CD14-positive monocyte (primary cell): ENCODE measurements at regions not wholly inside any gene's neighbourhood (a gene's known extent, or its start where the extent isn't known, plus 50 kb on each side); places are given as distances from the start of the nearest gene placed in this dataset.

Experiments used
- DNase-seq, 3 donors: peaks; one replicate each; pipeline ENCODE4 v3.0.0-alpha.2; 2011 to 2022
- H2AFZ ChIP-seq: 2 replicates; pipeline ENCODE4 v1.6.0; 2012; ENCODE audit warnings: mild to moderate bottlenecking, low read depth, low read length, inconsistent platforms; ENCODE audit not compliant: insufficient read depth, poor library complexity, severe bottlenecking
- H3K27ac ChIP-seq, 2 donors: 1 replicate in 1 of 2; 2 replicates in 1 of 2; pipeline ENCODE4 v1.5.1; 2012 to 2013; ENCODE audit warnings: low read length in 2 of 2, control low read depth in 1 of 2, inconsistent platforms in 1 of 2, low read depth in 1 of 2, mild to moderate bottlenecking in 1 of 2
- H3K27me3 ChIP-seq, 2 donors: one replicate each; pipeline versions ENCODE4 v1.6.0 to v1.6.1; 2011 to 2013; ENCODE audit warnings: low read length in 2 of 2; ENCODE audit not compliant: control insufficient read depth in 2 of 2, insufficient read depth in 2 of 2
- H3K36me3 ChIP-seq, 2 donors: replicated peaks in 1 of 2; 1 replicate in 1 of 2; 2 replicates in 1 of 2; pipeline versions ENCODE4 v1.5.1 to v1.6.1; 2012 to 2013; ENCODE audit warnings: low read length in 2 of 2, control low read depth in 1 of 2, inconsistent platforms in 1 of 2, mild to moderate bottlenecking in 1 of 2; ENCODE audit not compliant: insufficient read depth in 2 of 2, control insufficient read depth in 1 of 2
- H3K4me1 ChIP-seq, 2 donors: 1 replicate in 1 of 2; 2 replicates in 1 of 2; pipeline versions ENCODE4 v1.5.1 to v1.6.1; 2012 to 2013; ENCODE audit warnings: low read length in 2 of 2, control low read depth in 1 of 2, inconsistent platforms in 1 of 2, mild to moderate bottlenecking in 1 of 2, moderate library complexity in 1 of 2; ENCODE audit not compliant: insufficient read depth in 2 of 2, control insufficient read depth in 1 of 2
- H3K4me2 ChIP-seq: replicated peaks from 2 replicates; pipeline ENCODE3; 2012; ENCODE audit warnings: low read length, moderate library complexity, mild to moderate bottlenecking; ENCODE audit not compliant: poor library complexity, severe bottlenecking; ENCODE audit errors: extremely low read depth
- H3K4me3 ChIP-seq, 3 experiments: fragments of 200-600 bp in 1 of 3; sonication (generic) in 1 of 3; replicated peaks in 1 of 3; 1 replicate in 2 of 3; 2 replicates in 1 of 3; pipeline ENCODE4 v1.5.1; 2011 to 2013; ENCODE audit warnings: low read length in 3 of 3, mild to moderate bottlenecking in 3 of 3, control low read depth in 2 of 3, low read depth in 2 of 3, inconsistent platforms in 1 of 3, moderate library complexity in 1 of 3
- H3K79me2 ChIP-seq: 2 replicates; pipeline ENCODE4 v1.6.0; 2012; ENCODE audit warnings: mild to moderate bottlenecking, control low read depth, inconsistent platforms, low read length, moderate library complexity; ENCODE audit not compliant: insufficient read depth
- H3K9ac ChIP-seq: 2 replicates; pipeline ENCODE4 v1.6.0; 2017; ENCODE audit warnings: low read length, mild to moderate bottlenecking; ENCODE audit not compliant: insufficient read depth, poor library complexity, severe bottlenecking
- H3K9me3 ChIP-seq, 2 donors: replicated peaks in 1 of 2; 1 replicate in 1 of 2; 2 replicates in 1 of 2; pipeline versions ENCODE4 v1.5.1 to v1.6.1; 2012 to 2013; ENCODE audit warnings: low read length in 2 of 2, control low read depth in 1 of 2; ENCODE audit not compliant: control insufficient read depth in 1 of 2, insufficient read depth in 1 of 2
- H4K20me1 ChIP-seq: 2 replicates; pipeline ENCODE4 v1.6.0; 2012; ENCODE audit warnings: mild to moderate bottlenecking, low read length, control low read depth, moderate library complexity; ENCODE audit not compliant: insufficient read depth
- H3K27ac Mint-ChIP-seq, 7 donors: one replicate each; pipeline ENCODE4 v1.8.0; 2020; ENCODE audit warnings: mild to moderate bottlenecking in 7 of 7, mixed read lengths in 7 of 7, moderate library complexity in 6 of 7, inconsistent platforms in 2 of 7
- H3K27me3 Mint-ChIP-seq, 3 donors: one replicate each; pipeline ENCODE4 v1.8.0; 2021 to 2022; ENCODE audit warnings: low read depth in 3 of 3, mild to moderate bottlenecking in 3 of 3, mixed read lengths in 3 of 3, moderate library complexity in 3 of 3, inconsistent platforms in 1 of 3
- H3K36me3 Mint-ChIP-seq, 2 donors: one replicate each; pipeline ENCODE4 v1.8.0; 2020; ENCODE audit warnings: mixed read lengths in 2 of 2, inconsistent platforms in 1 of 2, mild to moderate bottlenecking in 1 of 2
- H3K4me1 Mint-ChIP-seq: one replicate; pipeline ENCODE4 v1.8.0; 2020; ENCODE audit warnings: mild to moderate bottlenecking, mixed read lengths
- H3K4me3 Mint-ChIP-seq, 2 donors: one replicate each; pipeline ENCODE4 v1.8.0; 2020; ENCODE audit warnings: mild to moderate bottlenecking in 2 of 2, mixed read lengths in 2 of 2, moderate library complexity in 1 of 2
- H3K9me3 Mint-ChIP-seq, 7 donors: one replicate each; pipeline ENCODE4 v1.8.0; 2020 to 2022; ENCODE audit warnings: mixed read lengths in 7 of 7, mild to moderate bottlenecking in 6 of 7, moderate library complexity in 6 of 7, inconsistent platforms in 2 of 7
- WGBS: methylation state at CpG from one replicate; pipeline ENCODE4 v1.1.5; 2013; ENCODE audit warnings: missing lambda C conversion rate; ENCODE audit not compliant: insufficient coverage; 5-methylcytosine and 5-hydroxymethylcytosine counted together
- intact Hi-C, 2 donors: fragments of 100-400 bp; cut with micrococcal nuclease; formaldehyde crosslinking; loops; one replicate each; pipeline versions ENCODE4 v1.15.0 to v1.15.1; 2023
- TF ChIP-seq, protein P1 (sequence below): fragments of 200-600 bp; IDR thresholded peaks from one replicate; pipeline ENCODE4 v1.8.0; 2022; ENCODE audit warnings: antibody characterized with exemption, mild to moderate bottlenecking

DNA sequence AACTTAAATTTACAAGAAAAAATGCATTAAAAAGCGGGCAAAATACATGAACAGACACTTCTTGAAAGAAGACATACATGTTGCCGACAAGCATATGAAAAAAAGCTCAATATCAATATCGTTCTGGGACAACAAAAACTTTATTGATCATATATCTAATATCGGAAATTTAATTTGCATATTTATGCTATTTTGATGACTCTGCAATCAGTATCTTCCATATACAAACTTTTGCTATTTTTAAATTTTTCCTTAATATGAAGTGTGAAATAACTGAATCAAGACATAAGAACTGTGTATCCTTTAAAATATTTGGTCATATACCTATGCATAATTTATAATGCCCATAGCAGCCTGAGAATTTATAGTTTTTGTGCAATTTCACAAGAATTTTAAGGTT, 224.6 kb downstream of the ALX1 start:
- H3K79me2 ChIP-seq, result no peaks in the 10 kb centered on the region
- WGBS, result no CpG with 5 or more reads among the region's 4 CpGs
- TF ChIP-seq, protein P1, sequence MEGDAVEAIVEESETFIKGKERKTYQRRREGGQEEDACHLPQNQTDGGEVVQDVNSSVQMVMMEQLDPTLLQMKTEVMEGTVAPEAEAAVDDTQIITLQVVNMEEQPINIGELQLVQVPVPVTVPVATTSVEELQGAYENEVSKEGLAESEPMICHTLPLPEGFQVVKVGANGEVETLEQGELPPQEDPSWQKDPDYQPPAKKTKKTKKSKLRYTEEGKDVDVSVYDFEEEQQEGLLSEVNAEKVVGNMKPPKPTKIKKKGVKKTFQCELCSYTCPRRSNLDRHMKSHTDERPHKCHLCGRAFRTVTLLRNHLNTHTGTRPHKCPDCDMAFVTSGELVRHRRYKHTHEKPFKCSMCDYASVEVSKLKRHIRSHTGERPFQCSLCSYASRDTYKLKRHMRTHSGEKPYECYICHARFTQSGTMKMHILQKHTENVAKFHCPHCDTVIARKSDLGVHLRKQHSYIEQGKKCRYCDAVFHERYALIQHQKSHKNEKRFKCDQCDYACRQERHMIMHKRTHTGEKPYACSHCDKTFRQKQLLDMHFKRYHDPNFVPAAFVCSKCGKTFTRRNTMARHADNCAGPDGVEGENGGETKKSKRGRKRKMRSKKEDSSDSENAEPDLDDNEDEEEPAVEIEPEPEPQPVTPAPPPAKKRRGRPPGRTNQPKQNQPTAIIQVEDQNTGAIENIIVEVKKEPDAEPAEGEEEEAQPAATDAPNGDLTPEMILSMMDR, result no peak
- H3K4me2 ChIP-seq, result no peak overlapping the region
- intact Hi-C loops, result no loop called here
- Mint-ChIP-seq H3K4me1 (peaks cover 3% of the 10 kb centered on the region), H3K27me3 (peaks cover 0 to 3% (median 0%) of the 10 kb centered on the region in 3 donors), H3K9me3 (peaks cover 0 to 7% (median 2%) of the 10 kb centered on the region in 7 donors), H3K27ac (no peak overlapping the region), H3K36me3 (no peaks in the 10 kb centered on the region), H3K4me3 (no peak overlapping the region)
- H3K4me1 ChIP-seq, result no peaks in the 10 kb centered on the region
- no peak overlapping the region for H3K4me3 ChIP-seq
- H3K9me3 ChIP-seq, result no peaks in the 10 kb centered on the region
- H2AFZ ChIP-seq, result no peak overlapping the region
- H3K27me3 ChIP-seq, result no peaks in the 10 kb centered on the region
- H3K9ac ChIP-seq, result no peak overlapping the region
- H3K36me3 ChIP-seq, result no peaks in the 10 kb centered on the region
- H4K20me1 ChIP-seq, result no peaks in the 10 kb centered on the region
- no peak overlapping the region for H3K27ac ChIP-seq
- no peak for DNase-seq

DNA sequence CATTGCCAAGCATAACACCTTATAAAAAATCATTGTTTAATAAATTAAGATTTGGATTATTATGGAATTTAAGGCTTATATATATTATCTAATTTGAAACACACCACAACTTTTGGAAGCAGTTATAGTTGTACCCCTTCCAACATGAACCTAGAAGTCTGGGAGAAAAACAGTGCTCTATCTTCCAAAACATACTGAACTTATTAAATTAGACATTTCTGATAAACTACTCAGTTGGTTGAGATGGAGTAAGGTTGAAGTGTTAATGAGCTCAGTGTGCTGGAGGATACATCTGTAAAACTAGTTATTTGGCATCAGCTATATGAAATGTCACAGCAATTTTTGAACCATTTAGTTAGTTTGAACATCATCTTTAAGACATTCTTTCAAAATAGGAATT, 227.4 kb downstream of the ALX1 start:
- Histone ChIP-seq H4K20me1 (no peaks in the 10 kb centered on the region), H3K4me2 (no peak overlapping the region), H3K4me3 (no peak overlapping the region), H3K36me3 (no peaks in the 10 kb centered on the region), H2AFZ (no peak overlapping the region), H3K4me1 (no peaks in the 10 kb centered on the region), H3K9me3 (no peaks in the 10 kb centered on the region), H3K9ac (no peak overlapping the region), H3K79me2 (no peaks in the 10 kb centered on the region), H3K27me3 (no peaks in the 10 kb centered on the region), H3K27ac (no peak overlapping the region)
- no peak for DNase-seq
- no peak overlapping the region for H3K4me3 Mint-ChIP-seq
- H3K4me1 Mint-ChIP-seq, result peaks cover 4% of the 10 kb centered on the region
- H3K27me3 Mint-ChIP-seq, result no peaks in the 10 kb centered on the region
- no peaks in the 10 kb centered on the region for H3K36me3 Mint-ChIP-seq
- H3K27ac Mint-ChIP-seq, result no peak overlapping the region
- intact Hi-C loops, result no loop called here
- peaks cover 0 to 7% (median 2%) of the 10 kb centered on the region in 7 donors for H3K9me3 Mint-ChIP-seq
- TF ChIP-seq, protein P1, result no peak
